ENCODE measurements at regions not wholly inside any gene's neighbourhood (a gene's known extent, or its start where the extent isn't known, plus 50 kb on each side); places are given as distances from the start of the nearest gene placed in this dataset.

GRCh38 chr17:83179811-83180210, 100.4 kb downstream of the METRNL start:
- Histone ChIP-seq H3K9ac (ENCODE audit: low read length) (no peak overlapping the region), H3F3A (ENCODE audit: insufficient read depth, low read length) (no peaks in the 10 kb centered on the region), H3K9me3 (ENCODE audit: low read length) (no peaks in the 10 kb centered on the region), H2AFZ (ENCODE audit: low read length) (no peak overlapping the region), H3K9me2 (ENCODE audit: low read depth, low read length) (no peaks in the 10 kb centered on the region), H3K36me3 (ENCODE audit: insufficient read depth, low read length) (no peaks in the 10 kb centered on the region), H3K27me3 (ENCODE audit: insufficient read depth, low read length) (peaks cover 12% of the 10 kb centered on the region), H3K4me3 (ENCODE audit: low read depth, low read length, poor library complexity, severe bottlenecking) (no peak overlapping the region), H3K27ac (ENCODE audit: low read depth, low read length, poor library complexity, severe bottlenecking) (no peak overlapping the region), H3K79me2 (ENCODE audit: insufficient read depth, low read length) (no peaks in the 10 kb centered on the region), H4K20me1 (ENCODE audit: insufficient read depth, low read length) (no peaks in the 10 kb centered on the region), H3K4me2 (ENCODE audit: low read length) (no peak overlapping the region), H3K4me1 (ENCODE audit: insufficient read depth, low read length, severe bottlenecking) (no peaks in the 10 kb centered on the region)
- TF ChIP-seq CTCF (IDR thresholded peaks at IDR 0.05; ENCODE audit: low read length) (no peak), EZH2 (IDR thresholded peaks at IDR 0.05; ENCODE audit: borderline replicate concordance, low read length) (no peak)

- no peaks in the 10 kb centered on the region for H3K79me2 ChIP-seq (ENCODE audit: insufficient read depth, low read length)
Measured at GRCh38 chr17:83180264-83180995, 101.0 kb downstream of the METRNL start.

GRCh38 chr17:83180996-83181481, 101.6 kb downstream of the METRNL start:
- no peaks in the 10 kb centered on the region for H3K9me2 ChIP-seq (ENCODE audit: low read depth, low read length)
- no peaks in the 10 kb centered on the region for H3K79me2 ChIP-seq (ENCODE audit: insufficient read depth, low read length)
- no peaks in the 10 kb centered on the region for H4K20me1 ChIP-seq (ENCODE audit: insufficient read depth, low read length)
- no peak overlapping the region for H3K4me3 ChIP-seq (ENCODE audit: low read depth, low read length, poor library complexity, severe bottlenecking)
- H3F3A ChIP-seq (ENCODE audit: insufficient read depth, low read length) = no peaks in the 10 kb centered on the region
- H2AFZ ChIP-seq (ENCODE audit: low read length) = no peak overlapping the region
- H3K4me2 ChIP-seq (ENCODE audit: low read length) = no peak overlapping the region
- H3K27ac ChIP-seq (ENCODE audit: low read depth, low read length, poor library complexity, severe bottlenecking) = no peak overlapping the region
- H3K9ac ChIP-seq (ENCODE audit: low read length) = no peak overlapping the region
- no peaks in the 10 kb centered on the region for H3K9me3 ChIP-seq (ENCODE audit: low read length)
- H3K27me3 ChIP-seq (ENCODE audit: insufficient read depth, low read length) = peaks cover 17% of the 10 kb centered on the region
- TF ChIP-seq CTCF (IDR thresholded peaks at IDR 0.05; ENCODE audit: low read length) (no peak), EZH2 (IDR thresholded peaks at IDR 0.05; ENCODE audit: borderline replicate concordance, low read length) (no peak)
- no peaks in the 10 kb centered on the region for H3K36me3 ChIP-seq (ENCODE audit: insufficient read depth, low read length)
- no peaks in the 10 kb centered on the region for H3K4me1 ChIP-seq (ENCODE audit: insufficient read depth, low read length, severe bottlenecking)

More at GRCh38 chr17:83180264-83180995, 101.0 kb downstream of the METRNL start:
- Histone ChIP-seq H4K20me1 (ENCODE audit: insufficient read depth, low read length) (no peaks in the 10 kb centered on the region), H3K27me3 (ENCODE audit: insufficient read depth, low read length) (peaks cover 17% of the 10 kb centered on the region), H3K9me2 (ENCODE audit: low read depth, low read length) (no peaks in the 10 kb centered on the region), H3K4me3 (ENCODE audit: low read depth, low read length, poor library complexity, severe bottlenecking) (no peak overlapping the region), H2AFZ (ENCODE audit: low read length) (no peak overlapping the region), H3K4me2 (ENCODE audit: low read length) (no peak overlapping the region), H3K4me1 (ENCODE audit: insufficient read depth, low read length, severe bottlenecking) (no peaks in the 10 kb centered on the region), H3F3A (ENCODE audit: insufficient read depth, low read length) (no peaks in the 10 kb centered on the region), H3K9ac (ENCODE audit: low read length) (no peak overlapping the region), H3K27ac (ENCODE audit: low read depth, low read length, poor library complexity, severe bottlenecking) (no peak overlapping the region), H3K9me3 (ENCODE audit: low read length) (no peaks in the 10 kb centered on the region), H3K36me3 (ENCODE audit: insufficient read depth, low read length) (no peaks in the 10 kb centered on the region)
- no peak for TF ChIP-seq EZH2 (IDR thresholded peaks at IDR 0.05; ENCODE audit: borderline replicate concordance, low read length)
- TF ChIP-seq CTCF (IDR thresholded peaks at IDR 0.05; ENCODE audit: low read length) = no peak

Measured in OCI-LY1 (cell line).